Hepatocyte (in vitro differentiated cells): ENCODE measurements at regions not wholly inside any gene's neighbourhood (a gene's known extent, or its start where the extent isn't known, plus 50 kb on each side); places are given as distances from the start of the nearest gene placed in this dataset.

Source experiments
- DNase-seq: peaks from one replicate; pipeline ENCODE4 v3.0.0-alpha.2; 2016; ENCODE audit warnings: low spot score
- H2AFZ ChIP-seq: fragments of 200-600 bp; sonication (generic); 2 replicates; pipeline ENCODE4 v1.6.0; 2016; ENCODE audit warnings: antibody characterized with exemption, mild to moderate bottlenecking
- H3K27ac ChIP-seq: fragments of 200-600 bp; sonication (generic); 2 replicates; pipeline ENCODE4 v1.5.1; 2016; ENCODE audit warnings: mild to moderate bottlenecking
- H3K27me3 ChIP-seq: fragments of 200-600 bp; sonication (generic); 2 replicates; pipeline ENCODE4 v1.6.1; 2016
- H3K36me3 ChIP-seq: fragments of 200-600 bp; sonication (generic); replicated peaks from 2 replicates; pipeline ENCODE4 v1.5.1; 2016; ENCODE audit warnings: low read depth; ENCODE audit not compliant: insufficient read depth
- H3K4me1 ChIP-seq: fragments of 200-600 bp; sonication (generic); 2 replicates; pipeline ENCODE4 v1.5.1; 2016; ENCODE audit warnings: mild to moderate bottlenecking, moderate library complexity; ENCODE audit not compliant: insufficient read depth
- H3K4me2 ChIP-seq: fragments of 200-600 bp; sonication (generic); 2 replicates; pipeline ENCODE4 v1.6.0; 2016
- H3K4me3 ChIP-seq: fragments of 200-600 bp; sonication (generic); 2 replicates; pipeline ENCODE4 v1.5.1; 2016; ENCODE audit warnings: mild to moderate bottlenecking
- H3K79me2 ChIP-seq: fragments of 200-600 bp; sonication (generic); 2 replicates; pipeline ENCODE4 v1.6.0; 2017; ENCODE audit warnings: mild to moderate bottlenecking
- H3K9me2 ChIP-seq: fragments of 200-600 bp; sonication (generic); replicated peaks from 2 replicates; pipeline ENCODE4 v1.6.0; 2017; ENCODE audit warnings: mild to moderate bottlenecking; ENCODE audit not compliant: insufficient read depth
- H3K9me3 ChIP-seq: fragments of 200-600 bp; sonication (generic); 2 replicates; pipeline ENCODE4 v1.5.1; 2016; ENCODE audit warnings: low read depth, mild to moderate bottlenecking
- H4K20me1 ChIP-seq: fragments of 200-600 bp; sonication (generic); 2 replicates; pipeline ENCODE4 v1.6.0; 2016; ENCODE audit warnings: mild to moderate bottlenecking; ENCODE audit not compliant: insufficient read depth, poor library complexity, severe bottlenecking
- EZH2 ChIP-seq: fragments of 200-600 bp; sonication (generic); IDR thresholded peaks from 2 replicates; pipeline ENCODE4 v1.6.1; 2016; ENCODE audit warnings: antibody characterized with exemption, mild to moderate bottlenecking, borderline replicate concordance
- EZH2phosphoT487 ChIP-seq: fragments of 200-600 bp; sonication (generic); IDR thresholded peaks from one replicate; pipeline ENCODE4 v1.6.1; 2018; ENCODE audit warnings: antibody characterized with exemption, mild to moderate bottlenecking, low read depth, moderate library complexity; ENCODE audit not compliant: unreplicated experiment, severe bottlenecking
- WGBS: methylation state at CpG from one replicate; pipeline ENCODE4 v1.1.6; 2016; ENCODE audit warnings: low lambda C conversion rate; ENCODE audit errors: missing lambda C conversion rate; 5-methylcytosine and 5-hydroxymethylcytosine counted together
- TF ChIP-seq, protein P1 (sequence below): fragments of 200-600 bp; sonication (generic); IDR thresholded peaks from 2 replicates; pipeline ENCODE4 v1.5.1; 2016; ENCODE audit warnings: antibody characterized with exemption, mild to moderate bottlenecking; ENCODE audit not compliant: poor library complexity

DNA sequence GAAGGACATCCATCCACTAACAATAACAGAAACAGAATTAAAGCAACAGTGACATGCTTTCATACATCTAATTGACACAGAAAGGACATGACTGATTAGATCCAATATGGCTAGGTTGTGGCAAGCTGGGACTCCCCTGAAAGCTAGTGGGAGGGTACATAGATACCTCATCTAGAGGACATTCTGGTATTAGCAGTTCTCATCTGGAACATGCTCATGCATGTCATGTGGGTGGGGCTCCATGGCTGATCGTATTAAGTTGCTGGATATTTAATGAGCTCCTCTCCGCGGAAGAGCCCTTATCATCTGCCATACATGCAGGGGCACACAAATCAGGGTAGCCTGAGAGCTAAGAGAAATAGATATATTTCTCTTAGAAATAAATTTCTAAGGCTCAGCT is 358.9 kb downstream of the ICE1 start:
- no peak overlapping the region for H3K27ac ChIP-seq
- 85% methylated on average over 3 of the region's 3 CpGs for WGBS
- no peak for DNase-seq

DNA sequence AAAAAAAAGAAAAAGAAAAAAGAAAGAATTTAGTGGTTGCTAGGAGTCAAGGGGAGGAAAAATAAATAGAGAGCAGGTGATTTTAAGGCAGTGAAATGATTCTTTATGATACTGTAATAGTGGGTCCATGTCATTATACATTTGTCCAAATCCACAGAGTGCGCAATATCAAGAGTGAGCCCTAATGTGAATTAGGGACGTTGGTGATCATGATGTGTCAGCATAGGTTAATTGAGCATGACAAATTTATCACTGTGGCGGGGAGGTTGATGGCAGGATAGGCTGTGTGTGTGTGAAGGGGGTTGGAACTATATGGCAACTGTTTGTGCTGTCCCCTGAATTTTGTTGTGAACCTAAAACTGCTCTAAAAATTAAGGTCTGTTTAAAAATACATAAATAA is 357.8 kb downstream of the ICE1 start:
- no peak for DNase-seq
- H3K27me3 ChIP-seq: no peaks in the 10 kb centered on the region
- H3K4me3 ChIP-seq: no peak overlapping the region
- H3K4me2 ChIP-seq: no peak overlapping the region
- H3K9me3 ChIP-seq: no peaks in the 10 kb centered on the region
- H3K79me2 ChIP-seq: no peaks in the 10 kb centered on the region
- no peaks in the 10 kb centered on the region for H3K36me3 ChIP-seq
- H2AFZ ChIP-seq: no peak overlapping the region
- H4K20me1 ChIP-seq: no peaks in the 10 kb centered on the region
- no peak for TF ChIP-seq EZH2
- TF ChIP-seq EZH2phosphoT487: no peak
- TF ChIP-seq, protein P1, sequence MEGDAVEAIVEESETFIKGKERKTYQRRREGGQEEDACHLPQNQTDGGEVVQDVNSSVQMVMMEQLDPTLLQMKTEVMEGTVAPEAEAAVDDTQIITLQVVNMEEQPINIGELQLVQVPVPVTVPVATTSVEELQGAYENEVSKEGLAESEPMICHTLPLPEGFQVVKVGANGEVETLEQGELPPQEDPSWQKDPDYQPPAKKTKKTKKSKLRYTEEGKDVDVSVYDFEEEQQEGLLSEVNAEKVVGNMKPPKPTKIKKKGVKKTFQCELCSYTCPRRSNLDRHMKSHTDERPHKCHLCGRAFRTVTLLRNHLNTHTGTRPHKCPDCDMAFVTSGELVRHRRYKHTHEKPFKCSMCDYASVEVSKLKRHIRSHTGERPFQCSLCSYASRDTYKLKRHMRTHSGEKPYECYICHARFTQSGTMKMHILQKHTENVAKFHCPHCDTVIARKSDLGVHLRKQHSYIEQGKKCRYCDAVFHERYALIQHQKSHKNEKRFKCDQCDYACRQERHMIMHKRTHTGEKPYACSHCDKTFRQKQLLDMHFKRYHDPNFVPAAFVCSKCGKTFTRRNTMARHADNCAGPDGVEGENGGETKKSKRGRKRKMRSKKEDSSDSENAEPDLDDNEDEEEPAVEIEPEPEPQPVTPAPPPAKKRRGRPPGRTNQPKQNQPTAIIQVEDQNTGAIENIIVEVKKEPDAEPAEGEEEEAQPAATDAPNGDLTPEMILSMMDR: no peak
- no peaks in the 10 kb centered on the region for H3K4me1 ChIP-seq
- H3K9me2 ChIP-seq: no peaks in the 10 kb centered on the region
- 87% methylated on average over 3 of the region's 3 CpGs for WGBS
- no peak overlapping the region for H3K27ac ChIP-seq

More for the DNA sequence above, 358.9 kb downstream of the ICE1 start:
- Histone ChIP-seq H3K4me1 (no peaks in the 10 kb centered on the region), H3K27me3 (no peaks in the 10 kb centered on the region), H3K9me3 (no peaks in the 10 kb centered on the region), H3K9me2 (no peaks in the 10 kb centered on the region), H3K79me2 (no peaks in the 10 kb centered on the region), H3K36me3 (no peaks in the 10 kb centered on the region), H3K4me3 (no peak overlapping the region), H3K4me2 (no peak overlapping the region), H2AFZ (no peak overlapping the region), H4K20me1 (no peaks in the 10 kb centered on the region)
- TF ChIP-seq EZH2: no peak
- TF ChIP-seq EZH2phosphoT487: no peak
- TF ChIP-seq, protein P1: no peak

DNA sequence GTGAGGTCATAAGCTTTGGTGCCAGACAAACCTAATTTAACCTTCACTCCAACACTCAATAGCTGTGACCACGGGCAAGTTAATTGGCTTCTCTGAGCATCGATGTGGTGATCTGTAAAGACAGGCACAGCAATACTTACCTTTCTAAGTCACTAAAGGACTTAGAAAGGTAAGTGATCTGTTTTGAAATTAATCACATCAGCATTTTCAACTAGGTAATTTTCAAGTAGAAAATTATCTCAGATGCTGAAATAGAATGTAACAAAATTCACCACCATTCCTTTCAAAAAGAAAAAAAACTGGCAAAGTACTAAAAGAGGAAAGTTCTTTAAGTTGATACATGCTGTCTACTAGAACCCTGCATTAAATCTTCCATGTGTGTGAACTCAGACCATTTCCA is 354.5 kb downstream of the ICE1 start:
- H3K4me2 ChIP-seq: no peak overlapping the region
- H3K4me1 ChIP-seq: no peaks in the 10 kb centered on the region
- no peaks in the 10 kb centered on the region for H3K36me3 ChIP-seq
- TF ChIP-seq EZH2: no peak
- no peak for TF ChIP-seq EZH2phosphoT487
- TF ChIP-seq, protein P1: no peak
- no peaks in the 10 kb centered on the region for H4K20me1 ChIP-seq
- no peak for DNase-seq
- no peaks in the 10 kb centered on the region for H3K9me3 ChIP-seq
- no peaks in the 10 kb centered on the region for H3K79me2 ChIP-seq
- H3K9me2 ChIP-seq: no peaks in the 10 kb centered on the region
- 87% methylated on average over 2 of the region's 2 CpGs for WGBS
- H2AFZ ChIP-seq: no peak overlapping the region
- H3K4me3 ChIP-seq: no peak overlapping the region
- H3K27me3 ChIP-seq: no peaks in the 10 kb centered on the region
- H3K27ac ChIP-seq: no peak overlapping the region

DNA sequence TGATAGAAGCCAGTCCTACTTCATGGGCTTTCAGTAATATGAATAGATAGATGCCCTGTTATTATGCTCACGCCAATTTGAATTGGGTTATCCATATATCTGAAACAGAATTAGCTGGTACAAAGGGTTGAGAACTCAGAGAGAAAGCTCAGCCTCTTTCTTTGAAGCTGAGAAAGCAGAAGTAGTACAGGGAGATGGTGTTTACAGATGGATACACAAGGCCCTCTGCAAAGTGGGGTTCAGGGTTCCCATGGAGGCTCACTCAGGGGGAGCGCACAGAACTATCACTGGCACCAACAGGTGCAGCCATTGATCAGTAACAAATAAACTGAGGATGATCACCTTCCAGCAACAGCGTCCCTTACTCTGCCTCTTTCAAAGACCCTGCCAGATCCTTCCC is 349.7 kb downstream of the ICE1 start:
- Histone ChIP-seq H3K27ac (no peak overlapping the region), H3K9me3 (no peaks in the 10 kb centered on the region), H3K4me1 (no peaks in the 10 kb centered on the region), H3K4me3 (no peak overlapping the region), H3K4me2 (no peak overlapping the region), H4K20me1 (no peaks in the 10 kb centered on the region), H3K36me3 (no peaks in the 10 kb centered on the region), H2AFZ (no peak overlapping the region), H3K27me3 (no peaks in the 10 kb centered on the region), H3K9me2 (no peaks in the 10 kb centered on the region), H3K79me2 (no peaks in the 10 kb centered on the region)
- no peak for DNase-seq
- TF ChIP-seq EZH2 (no peak), EZH2phosphoT487 (no peak)
- TF ChIP-seq, protein P1: no peak
- WGBS: 88% methylated on average over 3 of the region's 3 CpGs
